ENCODE measurements at regions not wholly inside any gene's neighbourhood (a gene's known extent, or its start where the extent isn't known, plus 50 kb on each side); places are given as distances from the start of the nearest gene placed in this dataset.
A peak's percentile ranks its signal among the peaks of the same experiment; 100 is the strongest.

DNA sequence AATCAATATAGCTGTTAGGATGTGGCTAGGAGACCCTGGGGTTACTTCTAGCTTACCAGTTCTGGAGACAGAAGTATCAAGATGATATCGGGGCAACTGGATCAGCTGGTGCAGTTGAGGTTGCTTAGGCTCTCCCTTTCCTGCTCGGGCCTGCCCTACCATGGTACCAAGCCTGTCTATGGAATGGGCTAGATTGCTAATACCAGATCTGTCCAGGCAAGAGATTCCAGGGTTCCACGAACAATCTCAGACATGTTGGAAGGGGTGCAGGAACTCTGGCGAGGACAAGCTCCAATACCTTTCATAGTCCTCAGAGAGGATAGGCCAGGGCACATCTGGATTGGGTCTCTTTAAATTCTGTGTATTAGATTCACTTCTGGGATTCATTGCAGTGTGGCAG, 53.8 kb downstream of the ADM start:
- no peak overlapping the region for H3K27ac ChIP-seq
- TF ChIP-seq, protein P1, sequence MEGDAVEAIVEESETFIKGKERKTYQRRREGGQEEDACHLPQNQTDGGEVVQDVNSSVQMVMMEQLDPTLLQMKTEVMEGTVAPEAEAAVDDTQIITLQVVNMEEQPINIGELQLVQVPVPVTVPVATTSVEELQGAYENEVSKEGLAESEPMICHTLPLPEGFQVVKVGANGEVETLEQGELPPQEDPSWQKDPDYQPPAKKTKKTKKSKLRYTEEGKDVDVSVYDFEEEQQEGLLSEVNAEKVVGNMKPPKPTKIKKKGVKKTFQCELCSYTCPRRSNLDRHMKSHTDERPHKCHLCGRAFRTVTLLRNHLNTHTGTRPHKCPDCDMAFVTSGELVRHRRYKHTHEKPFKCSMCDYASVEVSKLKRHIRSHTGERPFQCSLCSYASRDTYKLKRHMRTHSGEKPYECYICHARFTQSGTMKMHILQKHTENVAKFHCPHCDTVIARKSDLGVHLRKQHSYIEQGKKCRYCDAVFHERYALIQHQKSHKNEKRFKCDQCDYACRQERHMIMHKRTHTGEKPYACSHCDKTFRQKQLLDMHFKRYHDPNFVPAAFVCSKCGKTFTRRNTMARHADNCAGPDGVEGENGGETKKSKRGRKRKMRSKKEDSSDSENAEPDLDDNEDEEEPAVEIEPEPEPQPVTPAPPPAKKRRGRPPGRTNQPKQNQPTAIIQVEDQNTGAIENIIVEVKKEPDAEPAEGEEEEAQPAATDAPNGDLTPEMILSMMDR (conservative IDR thresholded peaks at IDR 0.05): no peak

DNA sequence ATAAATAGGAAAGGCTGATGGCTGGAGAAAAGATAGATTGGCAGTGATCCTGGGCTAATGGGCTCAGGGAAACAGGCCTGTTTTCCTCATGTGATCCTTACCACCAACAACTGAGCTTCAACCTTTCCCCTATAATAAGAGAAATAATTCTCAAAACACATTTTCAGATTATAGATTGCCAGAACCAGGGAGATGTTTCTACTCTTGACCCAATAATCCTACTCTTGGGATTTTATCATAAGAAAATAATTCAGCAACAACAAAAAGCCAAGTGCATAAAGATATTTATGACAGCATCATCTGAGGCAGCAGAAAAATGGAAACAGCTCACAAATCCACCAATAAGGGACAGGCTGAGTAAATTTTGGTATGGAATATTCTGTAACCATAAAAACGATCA, 54.3 kb downstream of the ADM start:
- TF ChIP-seq, protein P1 (conservative IDR thresholded peaks at IDR 0.05): no peak
- H3K27ac ChIP-seq: no peak overlapping the region

DNA sequence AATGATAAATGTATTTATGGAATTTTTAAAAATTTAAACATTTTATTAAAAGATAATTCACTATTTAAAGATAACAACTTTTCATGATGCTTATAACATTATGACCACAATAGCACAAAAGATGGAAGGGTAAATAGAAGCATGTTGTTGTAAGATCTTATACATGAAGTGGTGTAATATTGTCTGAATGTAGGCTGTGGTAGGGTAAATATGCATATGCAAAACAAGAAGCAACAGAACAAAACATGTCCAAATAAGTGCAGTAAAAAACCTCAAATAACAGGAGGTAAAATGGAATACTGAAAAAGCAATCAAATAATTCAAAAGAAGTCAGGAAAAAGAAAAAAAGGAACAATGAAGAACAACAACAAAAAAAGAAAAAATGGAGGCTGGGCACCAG, 56.0 kb downstream of the ADM start:
- H3K27ac ChIP-seq: no peak overlapping the region
- TF ChIP-seq, protein P1 (conservative IDR thresholded peaks at IDR 0.05): no peak

DNA sequence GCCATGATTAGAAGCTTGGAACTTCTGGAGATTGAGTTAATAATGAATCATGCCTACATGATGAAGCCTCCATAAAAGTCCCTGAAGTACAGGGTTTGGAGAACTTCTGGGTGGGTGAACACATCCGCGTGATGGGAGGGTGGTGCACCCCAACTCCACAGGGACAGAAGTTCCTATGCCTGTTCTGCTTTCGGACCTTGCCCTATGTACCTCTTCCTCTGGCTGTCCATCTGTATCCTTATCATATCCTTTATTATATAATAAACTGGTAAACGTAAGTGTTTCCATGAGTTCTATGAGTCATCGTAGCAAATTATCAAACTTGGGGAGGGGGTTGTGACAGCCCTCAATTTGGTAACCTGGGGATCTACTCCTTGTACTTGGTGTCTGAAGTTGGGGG, 60.2 kb downstream of the ADM start:
- H3K27ac ChIP-seq: no peak overlapping the region
- TF ChIP-seq, protein P1 (conservative IDR thresholded peaks at IDR 0.05): no peak

DNA sequence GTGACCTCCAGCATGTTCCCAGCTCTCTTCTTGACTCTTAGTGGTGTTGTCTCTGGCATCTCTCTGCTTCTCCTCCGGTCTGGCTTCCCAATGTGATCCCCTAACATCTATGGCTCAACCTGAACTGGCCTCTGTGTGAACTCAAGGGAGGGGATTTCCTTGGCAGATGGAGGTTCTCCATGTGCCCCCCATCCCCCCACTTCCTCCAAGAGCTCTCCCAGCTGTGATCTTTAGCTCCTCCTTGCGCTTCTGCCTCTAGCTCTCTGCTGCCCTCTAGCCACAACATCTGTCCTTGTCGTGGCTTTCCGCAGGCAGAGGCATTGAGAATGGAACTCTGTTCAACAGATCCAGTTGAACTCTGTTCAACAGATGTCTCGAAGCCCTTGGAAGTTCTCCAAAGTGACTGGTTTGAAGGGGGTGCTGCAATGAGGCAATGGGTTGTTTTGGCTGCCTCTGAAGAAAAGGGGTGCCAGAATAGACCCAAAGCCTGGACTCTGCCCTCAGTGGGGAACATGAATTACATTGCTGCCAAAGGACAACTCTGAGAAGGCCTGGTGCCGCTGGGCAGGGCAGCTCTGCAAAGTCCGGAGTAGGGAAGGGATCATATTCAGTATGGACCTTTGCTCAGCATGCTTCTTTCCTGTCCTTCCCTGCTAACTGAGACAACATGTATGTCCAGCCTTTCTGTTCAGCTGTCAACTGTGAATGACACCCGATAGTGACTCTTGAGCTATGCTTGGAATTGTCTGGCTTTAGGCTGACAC, 61.9 kb downstream of the ADM start:
- H3K27ac ChIP-seq: no peak overlapping the region
- TF ChIP-seq, protein P1 (conservative IDR thresholded peaks at IDR 0.05): peak; percentile 84

DNA sequence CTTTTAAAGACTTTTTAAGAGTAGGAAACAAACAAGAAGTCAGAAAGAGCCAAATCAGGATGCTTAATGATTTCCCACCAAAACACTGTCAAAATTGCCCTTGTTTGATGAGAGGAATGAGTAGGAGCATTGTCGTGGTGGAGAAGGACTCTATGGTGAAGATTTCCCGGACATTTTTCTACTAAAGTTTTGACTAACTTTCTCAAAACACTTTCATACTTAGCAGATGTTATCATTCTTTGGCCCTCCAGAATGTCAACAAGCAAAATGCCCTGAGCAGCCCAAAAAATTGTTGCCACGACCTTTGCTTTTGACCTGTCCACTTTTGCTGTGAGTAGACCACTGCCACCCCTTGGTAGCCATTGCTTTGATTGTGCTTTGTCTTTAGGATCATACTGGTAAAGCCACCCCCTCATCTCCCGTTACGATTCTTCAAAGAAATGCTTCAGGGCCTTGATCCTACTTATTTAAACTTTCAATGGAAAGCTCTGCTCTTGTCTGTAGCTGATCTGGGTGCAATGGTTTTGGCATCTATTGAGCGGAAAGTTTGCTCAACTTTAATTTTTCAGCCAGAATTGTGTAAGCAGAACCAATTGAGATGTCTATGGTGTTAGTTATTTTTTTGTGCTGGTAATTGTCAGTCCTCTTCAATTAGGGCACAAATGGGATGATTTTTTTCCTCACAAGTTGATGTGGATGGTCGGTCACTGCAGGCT, 67.2 kb downstream of the ADM start:
- H3K27ac ChIP-seq: no peak overlapping the region
- TF ChIP-seq, protein P1 (conservative IDR thresholded peaks at IDR 0.05): no peak

DNA sequence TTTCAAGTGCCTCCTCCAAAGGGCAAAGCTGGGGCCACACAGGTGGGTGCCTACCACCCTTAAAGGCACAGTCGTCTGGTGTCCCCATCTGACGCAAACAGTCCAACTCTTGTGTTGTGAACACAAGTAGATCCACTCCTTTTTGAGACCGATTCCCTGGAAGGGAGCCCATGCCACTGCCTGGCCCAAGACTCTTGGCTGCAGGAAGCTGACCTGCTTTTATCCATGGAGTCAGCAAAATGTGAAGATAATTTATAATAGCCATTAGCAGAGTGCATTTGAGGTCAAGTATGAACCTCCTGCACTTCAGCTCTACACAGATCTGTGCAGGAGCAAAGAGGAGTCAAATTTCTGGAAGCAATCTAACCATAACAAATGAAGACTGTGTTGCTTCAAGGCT, 68.5 kb downstream of the ADM start:
- H3K27ac ChIP-seq: no peak overlapping the region
- TF ChIP-seq, protein P1 (conservative IDR thresholded peaks at IDR 0.05): no peak

Measured in VCaP (cell line).